ENCODE measurements at regions not wholly inside any gene's neighbourhood (a gene's known extent, or its start where the extent isn't known, plus 50 kb on each side); places are given as distances from the start of the nearest gene placed in this dataset.
"Not testable (repeated sequence)": the region's sequence is repeated elsewhere in the genome, so short reads cannot be mapped to it uniquely, and the experiment has no call there.

DNA sequence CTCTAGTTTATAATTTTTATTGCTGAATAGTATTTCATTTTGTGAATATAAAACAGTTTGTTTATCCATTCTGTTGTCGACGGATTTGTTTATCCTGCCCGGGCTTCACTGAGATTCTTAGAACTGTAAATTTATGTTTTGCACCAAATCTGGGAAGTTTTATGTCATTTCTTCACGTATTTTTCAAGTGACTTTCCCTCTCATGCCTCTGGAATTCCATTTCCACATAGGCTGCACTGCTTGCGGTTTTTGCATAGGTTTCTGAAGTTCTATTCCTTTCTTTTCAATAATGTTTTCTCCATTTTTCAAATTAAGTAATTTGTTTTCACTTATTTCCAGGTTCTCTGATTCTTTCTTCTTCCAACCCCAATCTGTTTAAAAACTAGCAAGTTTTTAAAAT, 132.4 kb upstream of the ZNF469 start:
- H3K27ac Mint-ChIP-seq; H3K4me3 ChIP-seq (ENCODE audit: control extremely low read depth in 1 of 5, extremely low read depth in 1 of 5, insufficient read depth in 1 of 5, low read depth in 2 of 5, low read length in 4 of 5); H3K27ac ChIP-seq (ENCODE audit: low read length in 2 of 2); H2AFZ ChIP-seq (ENCODE audit: insufficient read depth, low read depth, low read length, poor library complexity, severe bottlenecking); DNase-seq; ATAC-seq (ENCODE audit: low read depth); H3K9me3 ChIP-seq (ENCODE audit: control extremely low read depth in 1 of 3, control insufficient read depth in 2 of 3, insufficient read depth in 1 of 3, low read length in 2 of 3); POLR2A ChIA-PET; H3K27me3 ChIP-seq (replicated peaks in 1 of 4; ENCODE audit: control extremely low read depth in 1 of 4, control insufficient read depth in 3 of 4, insufficient read depth in 4 of 4, low read length in 3 of 4); H3K4me2 ChIP-seq (replicated peaks; ENCODE audit: low read depth, low read length, poor library complexity, severe bottlenecking); intact Hi-C loops (cut with micrococcal nuclease); H3K79me2 ChIP-seq (ENCODE audit: control insufficient read depth, insufficient read depth, low read length); H3K4me3 Mint-ChIP-seq; H3K9me3 Mint-ChIP-seq (ENCODE audit: insufficient read depth); H4K20me1 ChIP-seq (ENCODE audit: control insufficient read depth, insufficient read depth, low read length, poor library complexity, severe bottlenecking); H3K9ac ChIP-seq (ENCODE audit: low read length); H3K27me3 Mint-ChIP-seq; CTCF ChIA-PET; H3K36me3 ChIP-seq (replicated peaks in 1 of 2; ENCODE audit: control extremely low read depth in 1 of 2, control insufficient read depth in 1 of 2, extremely low read depth in 1 of 2, insufficient read depth in 2 of 2, low read length in 1 of 2); H3K4me1 ChIP-seq (ENCODE audit: control insufficient read depth in 2 of 2, insufficient read depth in 2 of 2, low read length in 2 of 2); H3K4me1 Mint-ChIP-seq: not testable (repeated sequence)
- 80% methylated on average over 1 of the region's 5 CpGs for WGBS (ENCODE audit: insufficient coverage)

DNA sequence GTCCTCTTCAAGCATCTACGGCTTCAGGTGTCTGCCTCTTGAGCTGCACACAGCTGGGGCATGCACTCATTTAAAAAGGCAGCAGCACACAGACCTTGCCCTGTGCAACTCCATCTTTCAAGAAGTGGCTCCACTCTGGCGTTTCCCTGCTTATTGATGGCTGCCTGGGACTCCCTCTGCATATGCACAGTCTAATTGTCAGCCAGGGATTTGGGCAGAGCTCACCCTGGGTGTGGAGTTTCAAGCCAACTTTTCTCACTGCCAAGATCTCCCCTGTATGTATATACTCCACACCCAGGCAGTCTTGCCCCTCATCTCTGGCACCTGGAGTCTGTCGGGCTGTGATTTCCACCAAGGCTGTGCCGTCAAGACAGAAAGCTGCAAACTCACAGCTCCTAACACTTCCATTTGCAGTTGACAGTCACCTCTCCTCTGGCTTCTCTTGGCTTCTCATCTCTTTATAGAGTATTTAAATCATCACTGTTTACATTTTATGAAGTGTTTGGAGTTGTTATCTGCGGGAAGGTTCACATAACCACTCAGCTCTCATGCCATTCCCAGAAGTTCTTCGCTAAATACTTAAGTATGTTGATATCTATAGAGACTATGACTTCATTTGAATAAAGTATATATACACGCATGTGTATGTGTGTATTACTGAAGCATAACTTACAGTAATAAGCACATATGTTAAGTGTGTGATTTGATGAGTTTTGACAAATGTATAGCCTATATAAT, 130.5 kb upstream of the ZNF469 start:
- H3K4me3 ChIP-seq (ENCODE audit: control extremely low read depth in 1 of 5, extremely low read depth in 1 of 5, insufficient read depth in 1 of 5, low read depth in 2 of 5, low read length in 4 of 5); H3K79me2 ChIP-seq (ENCODE audit: control insufficient read depth, insufficient read depth, low read length); H3K4me2 ChIP-seq (replicated peaks; ENCODE audit: low read depth, low read length, poor library complexity, severe bottlenecking); ATAC-seq (ENCODE audit: low read depth); H3K27ac ChIP-seq (ENCODE audit: low read length in 2 of 2); H3K4me3 Mint-ChIP-seq; CTCF ChIA-PET; DNase-seq; H3K4me1 Mint-ChIP-seq; H3K27me3 ChIP-seq (replicated peaks in 1 of 4; ENCODE audit: control extremely low read depth in 1 of 4, control insufficient read depth in 3 of 4, insufficient read depth in 4 of 4, low read length in 3 of 4); H3K9me3 Mint-ChIP-seq (ENCODE audit: insufficient read depth); H3K27ac Mint-ChIP-seq; H3K4me1 ChIP-seq (ENCODE audit: control insufficient read depth in 2 of 2, insufficient read depth in 2 of 2, low read length in 2 of 2); H3K36me3 ChIP-seq (replicated peaks in 1 of 2; ENCODE audit: control extremely low read depth in 1 of 2, control insufficient read depth in 1 of 2, extremely low read depth in 1 of 2, insufficient read depth in 2 of 2, low read length in 1 of 2); H3K9ac ChIP-seq (ENCODE audit: low read length); intact Hi-C loops (cut with micrococcal nuclease); H4K20me1 ChIP-seq (ENCODE audit: control insufficient read depth, insufficient read depth, low read length, poor library complexity, severe bottlenecking); POLR2A ChIA-PET; H2AFZ ChIP-seq (ENCODE audit: insufficient read depth, low read depth, low read length, poor library complexity, severe bottlenecking); H3K9me3 ChIP-seq (ENCODE audit: control extremely low read depth in 1 of 3, control insufficient read depth in 2 of 3, insufficient read depth in 1 of 3, low read length in 2 of 3): not testable (repeated sequence)
- H3K27me3 Mint-ChIP-seq: peaks cover 20% of the 10 kb centered on the region
- WGBS (ENCODE audit: insufficient coverage): no CpG with 5 or more reads among the region's 7 CpGs

GRCh38 chr16:88258141-88258540, 124.6 kb upstream of the ZNF469 start:
- H3K27ac Mint-ChIP-seq; H3K27me3 ChIP-seq (replicated peaks in 1 of 4; ENCODE audit: control extremely low read depth in 1 of 4, control insufficient read depth in 3 of 4, insufficient read depth in 4 of 4, low read length in 3 of 4); H3K4me1 ChIP-seq (ENCODE audit: control insufficient read depth in 2 of 2, insufficient read depth in 2 of 2, low read length in 2 of 2); H3K9me3 Mint-ChIP-seq (ENCODE audit: insufficient read depth); H3K9me3 ChIP-seq (ENCODE audit: control extremely low read depth in 1 of 3, control insufficient read depth in 2 of 3, insufficient read depth in 1 of 3, low read length in 2 of 3); H3K9ac ChIP-seq (ENCODE audit: low read length); POLR2A ChIA-PET; DNase-seq; intact Hi-C loops (cut with micrococcal nuclease); H4K20me1 ChIP-seq (ENCODE audit: control insufficient read depth, insufficient read depth, low read length, poor library complexity, severe bottlenecking); H3K4me3 ChIP-seq (ENCODE audit: control extremely low read depth in 1 of 5, extremely low read depth in 1 of 5, insufficient read depth in 1 of 5, low read depth in 2 of 5, low read length in 4 of 5); H3K4me2 ChIP-seq (replicated peaks; ENCODE audit: low read depth, low read length, poor library complexity, severe bottlenecking); CTCF ChIA-PET; H3K36me3 ChIP-seq (replicated peaks in 1 of 2; ENCODE audit: control extremely low read depth in 1 of 2, control insufficient read depth in 1 of 2, extremely low read depth in 1 of 2, insufficient read depth in 2 of 2, low read length in 1 of 2); ATAC-seq (ENCODE audit: low read depth); H3K4me3 Mint-ChIP-seq; H3K79me2 ChIP-seq (ENCODE audit: control insufficient read depth, insufficient read depth, low read length); H2AFZ ChIP-seq (ENCODE audit: insufficient read depth, low read depth, low read length, poor library complexity, severe bottlenecking); H3K27ac ChIP-seq (ENCODE audit: low read length in 2 of 2): not testable (repeated sequence)
- Mint-ChIP-seq H3K27me3 (peaks cover 39% of the 10 kb centered on the region), H3K4me1 (peaks cover 11% of the 10 kb centered on the region)
- WGBS (ENCODE audit: insufficient coverage): no CpG with 5 or more reads among the region's 2 CpGs

DNA sequence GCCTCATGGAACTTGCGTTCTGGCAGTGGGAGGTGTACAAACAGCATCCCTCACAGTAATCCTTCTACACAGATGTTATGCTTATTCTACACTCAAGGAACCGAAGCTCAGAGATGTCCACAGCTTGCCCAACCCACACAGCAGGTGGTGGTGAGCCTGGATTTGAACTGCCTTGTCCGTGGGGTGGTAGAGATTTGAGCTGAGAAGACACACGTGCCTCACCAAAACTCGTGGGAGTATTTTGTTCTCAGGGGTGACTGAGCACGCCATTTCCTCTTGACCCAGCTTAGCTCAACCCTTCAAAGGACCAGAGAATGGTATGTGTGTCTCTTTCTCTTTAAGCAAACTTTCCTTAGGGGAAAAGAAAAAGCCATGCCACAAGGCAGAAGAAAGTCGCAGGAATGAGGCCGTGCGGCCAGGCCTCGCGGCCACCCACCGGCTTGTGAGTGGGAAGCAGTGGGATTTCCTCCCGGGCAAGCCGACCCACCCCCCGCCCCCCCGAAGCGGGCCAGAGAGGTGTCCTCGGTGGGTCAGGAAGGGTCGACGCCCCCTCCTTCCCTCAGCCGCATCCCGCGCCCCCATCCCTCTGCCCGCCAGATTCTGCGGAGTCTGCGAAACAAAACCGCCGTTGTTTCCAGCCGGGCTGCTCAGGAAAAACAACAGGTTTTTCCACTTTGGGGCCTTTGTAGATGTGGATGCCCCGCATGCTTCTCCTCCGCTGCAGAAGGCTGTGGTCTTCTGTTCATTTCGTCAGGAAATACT, 123.8 kb upstream of the ZNF469 start:
- H3K36me3 ChIP-seq (replicated peaks in 1 of 2; ENCODE audit: control extremely low read depth in 1 of 2, control insufficient read depth in 1 of 2, extremely low read depth in 1 of 2, insufficient read depth in 2 of 2, low read length in 1 of 2); H3K9me3 Mint-ChIP-seq (ENCODE audit: insufficient read depth); H4K20me1 ChIP-seq (ENCODE audit: control insufficient read depth, insufficient read depth, low read length, poor library complexity, severe bottlenecking); H3K9me3 ChIP-seq (ENCODE audit: control extremely low read depth in 1 of 3, control insufficient read depth in 2 of 3, insufficient read depth in 1 of 3, low read length in 2 of 3); DNase-seq; POLR2A ChIA-PET; H3K4me1 ChIP-seq (ENCODE audit: control insufficient read depth in 2 of 2, insufficient read depth in 2 of 2, low read length in 2 of 2); H3K4me3 Mint-ChIP-seq; intact Hi-C loops (cut with micrococcal nuclease); H3K27ac Mint-ChIP-seq; H3K4me3 ChIP-seq (ENCODE audit: control extremely low read depth in 1 of 5, extremely low read depth in 1 of 5, insufficient read depth in 1 of 5, low read depth in 2 of 5, low read length in 4 of 5); H3K9ac ChIP-seq (ENCODE audit: low read length); H3K79me2 ChIP-seq (ENCODE audit: control insufficient read depth, insufficient read depth, low read length); H2AFZ ChIP-seq (ENCODE audit: insufficient read depth, low read depth, low read length, poor library complexity, severe bottlenecking); H3K27ac ChIP-seq (ENCODE audit: low read length in 2 of 2); CTCF ChIA-PET; H3K27me3 ChIP-seq (replicated peaks in 1 of 4; ENCODE audit: control extremely low read depth in 1 of 4, control insufficient read depth in 3 of 4, insufficient read depth in 4 of 4, low read length in 3 of 4); H3K4me2 ChIP-seq (replicated peaks; ENCODE audit: low read depth, low read length, poor library complexity, severe bottlenecking): not testable (repeated sequence)
- Mint-ChIP-seq H3K27me3 (peaks cover 39% of the 10 kb centered on the region), H3K4me1 (peaks cover 12% of the 10 kb centered on the region)
- peak; percentile 21 for ATAC-seq (ENCODE audit: low read depth)
- WGBS (ENCODE audit: insufficient coverage): 15% methylated on average over 22 of the region's 32 CpGs
